SK-N-SH (cell line): ENCODE measurements at regions not wholly inside any gene's neighbourhood (a gene's known extent, or its start where the extent isn't known, plus 50 kb on each side); places are given as distances from the start of the nearest gene placed in this dataset.
A peak's percentile ranks its signal among the peaks of the same experiment; 100 is the strongest.

Source experiments
- CTCF ChIA-PET: fragments of 300-600, 350-600 bp; formaldehyde crosslinking; extraction: SDS; loops from one replicate; lab custom pipeline; 2021; lab: Yijun Ruan, JAX
- POLR2A ChIA-PET: fragments of 350-600 bp; sonication (Branson Sonifier 250); formaldehyde crosslinking; extraction: SDS; loops from one replicate; lab custom pipeline; 2020; ENCODE audit warnings: antibody characterized with exemption, inconsistent platforms; lab: Yijun Ruan, JAX
- DNase-seq: peaks from one replicate; pipeline ENCODE4 v3.0.0; 2012
- H2AFZ ChIP-seq: fragments of 200-600 bp; sonication (generic); 2 replicates; pipeline ENCODE4 v1.8.1; 2016; ENCODE audit warnings: antibody characterized with exemption, mild to moderate bottlenecking, low read depth
- H3F3A ChIP-seq: fragments of 200-600 bp; sonication (generic); replicated peaks from 2 replicates; pipeline ENCODE3; 2016; ENCODE audit warnings: antibody characterized with exemption, mild to moderate bottlenecking; ENCODE audit not compliant: insufficient read depth
- H3K27ac ChIP-seq, 2 experiments: fragments of 200-500 bp in 1 of 2; fragments of 200-600 bp in 1 of 2; sonication (Bioruptor generic) in 1 of 2; sonication (generic), shearing (Covaris generic) in 1 of 2; 2 replicates each; pipeline versions ENCODE4 v1.5.1 to v1.6.1; 2014 to 2016; ENCODE audit warnings: low read depth in 2 of 2, inconsistent platforms in 1 of 2, low read length in 1 of 2, mild to moderate bottlenecking in 1 of 2, mixed read lengths in 1 of 2
- H3K27me3 ChIP-seq: fragments of 200-600 bp; sonication (generic), shearing (Covaris generic); 2 replicates; pipeline ENCODE4 v1.6.1; 2016; ENCODE audit warnings: mixed run types; ENCODE audit not compliant: insufficient read depth
- H3K36me3 ChIP-seq, 2 experiments: fragments of 200-500 bp in 1 of 2; fragments of 200-600 bp in 1 of 2; sonication (Bioruptor generic) in 1 of 2; sonication (generic) in 1 of 2; replicated peaks in 1 of 2; 2 replicates each; pipeline versions ENCODE3 to v1.5.1; 2014 to 2016; ENCODE audit warnings: low read length in 1 of 2, mild to moderate bottlenecking in 1 of 2; ENCODE audit not compliant: insufficient read depth in 2 of 2, control insufficient read depth in 1 of 2
- H3K4me1 ChIP-seq, 2 experiments: fragments of 200-500 bp in 1 of 2; fragments of 200-600 bp in 1 of 2; sonication (Bioruptor generic) in 1 of 2; sonication (generic), shearing (Covaris generic) in 1 of 2; 2 replicates each; pipeline versions ENCODE4 v1.5.1 to v1.6.1; 2014 to 2016; ENCODE audit warnings: low read depth in 1 of 2, low read length in 1 of 2, mixed run types in 1 of 2; ENCODE audit not compliant: insufficient read depth in 2 of 2, control insufficient read depth in 1 of 2
- H3K4me2 ChIP-seq: fragments of 200-600 bp; sonication (generic), shearing (Covaris generic); 2 replicates; pipeline ENCODE4 v1.6.1; 2017; ENCODE audit warnings: mixed run types
- H3K4me3 ChIP-seq, 2 experiments: fragments of 200-500 bp in 1 of 2; fragments of 200-600 bp in 1 of 2; sonication (Bioruptor generic) in 1 of 2; sonication (generic), shearing (Covaris generic) in 1 of 2; 2 replicates each; pipeline versions ENCODE4 v1.5.1 to v1.8.1; 2014 to 2016; ENCODE audit warnings: low read depth in 2 of 2, inconsistent platforms in 1 of 2, low read length in 1 of 2, mild to moderate bottlenecking in 1 of 2, mixed read lengths in 1 of 2, moderate library complexity in 1 of 2
- H3K79me2 ChIP-seq: fragments of 200-600 bp; sonication (generic); 2 replicates; pipeline ENCODE4 v1.8.1; 2017; ENCODE audit warnings: mild to moderate bottlenecking; ENCODE audit not compliant: insufficient read depth
- H3K9ac ChIP-seq: fragments of 200-600 bp; sonication (generic); 2 replicates; pipeline ENCODE4 v1.6.1; 2017; ENCODE audit warnings: mixed run types
- H3K9me2 ChIP-seq: fragments of 200-600 bp; sonication (generic); 2 replicates; pipeline ENCODE4 v1.6.1; 2017; ENCODE audit warnings: mixed run types
- H3K9me3 ChIP-seq: fragments of 200-600 bp; sonication (generic); 2 replicates; pipeline ENCODE4 v1.6.1; 2017; ENCODE audit warnings: mixed run types, mild to moderate bottlenecking, moderate library complexity
- H4K20me1 ChIP-seq: fragments of 200-600 bp; sonication (generic); 2 replicates; pipeline ENCODE4 v1.6.1; 2017; ENCODE audit warnings: mild to moderate bottlenecking, mixed run types; ENCODE audit not compliant: insufficient read depth
- CTCF ChIP-seq: fragments of 200-600 bp; sonication (generic); IDR thresholded peaks from 2 replicates; pipeline ENCODE4 v1.6.1; 2017; ENCODE audit warnings: antibody characterized with exemption, mild to moderate bottlenecking, moderate library complexity
- ELF1 ChIP-seq: IDR thresholded peaks from 2 replicates; pipeline ENCODE4 v1.4.0; 2012
- POLR2AphosphoS5 ChIP-seq: IDR thresholded peaks from 2 replicates; pipeline ENCODE4 v1.6.1; 2012; ENCODE audit warnings: low read depth, low read length
- RAD21 ChIP-seq: IDR thresholded peaks from 2 replicates; pipeline ENCODE4 v1.6.1; 2012; ENCODE audit warnings: mild to moderate bottlenecking, low read length
- RFX5 ChIP-seq: IDR thresholded peaks from 2 replicates; pipeline ENCODE4 v1.6.1; 2012; ENCODE audit warnings: mild to moderate bottlenecking, improper control_type of control experiment, low read length
- TAF1 ChIP-seq: IDR thresholded peaks from 2 replicates; pipeline ENCODE4 v1.6.1; 2012; ENCODE audit warnings: low read depth, mild to moderate bottlenecking, low read length, moderate library complexity, borderline replicate concordance
- TEAD4 ChIP-seq: IDR thresholded peaks from 2 replicates; pipeline ENCODE4 v1.4.0; 2012; ENCODE audit warnings: mild to moderate bottlenecking, borderline replicate concordance; ENCODE audit not compliant: insufficient read depth
- WGBS: methylation state at CpG from one replicate; pipeline ENCODE4 v1.1.6; 2017; ENCODE audit warnings: low lambda C conversion rate; 5-methylcytosine and 5-hydroxymethylcytosine counted together

- Histone ChIP-seq H3K27me3 (no peaks in the 10 kb centered on the region), H3K36me3 (no peaks in the 10 kb centered on the region), H3K9me2 (no peaks in the 10 kb centered on the region; the same call in 1 of the 2 replicates), H3F3A (no peaks in the 10 kb centered on the region), H3K79me2 (no peaks in the 10 kb centered on the region), H3K9me3 (no peaks in the 10 kb centered on the region), H3K4me1 (no peaks in the 10 kb centered on the region), H3K27ac (no peak overlapping the region)
- DNase-seq = no peak
- ChIA-PET POLR2A (no interaction called here), CTCF (interaction anchor here (1.1 to 1.4 kb wide), 3 partner anchors 9 to 59 kb away, joined by 3 to 5 read pairs (median 4); no protein-coding TSS in a partner anchor)
- TF ChIP-seq RAD21 (no peak), CTCF (peak; percentile 42)
- TF ChIP-seq, all 33 proteins: peak for 1
- Histone ChIP-seq H2AFZ (no peak overlapping the region), H3K4me2 (no peak overlapping the region), H4K20me1 (no peaks in the 10 kb centered on the region), H3K9ac (no peak overlapping the region), H3K4me3 (no peak overlapping the region)
- WGBS = 8% methylated on average over 9 of the region's 11 CpGs
Observed at GRCh38 chr22:48968201-48968959, 859.3 kb downstream of the BRD1 start.

- CTCF ChIA-PET = no interaction called here
- no peak for DNase-seq
- H3K4me3 ChIP-seq = no peak overlapping the region
- no peak overlapping the region for H3K9ac ChIP-seq
- H3K27me3 ChIP-seq = no peaks in the 10 kb centered on the region
- 9% methylated on average over 1 of the region's 1 CpG for WGBS
- POLR2A ChIA-PET = no interaction called here
- H3F3A ChIP-seq = no peaks in the 10 kb centered on the region
- H4K20me1 ChIP-seq = no peaks in the 10 kb centered on the region
- no peak overlapping the region for H3K27ac ChIP-seq
- no peaks in the 10 kb centered on the region for H3K79me2 ChIP-seq
- no peaks in the 10 kb centered on the region for H3K36me3 ChIP-seq
- TF ChIP-seq RFX5 = no peak
- TF ChIP-seq TEAD4 = no peak
- no peak for TF ChIP-seq ELF1
- no peak for TF ChIP-seq TAF1
- no peak overlapping the region for H3K4me2 ChIP-seq
- no peaks in the 10 kb centered on the region; the same call in 1 of the 2 replicates for H3K9me2 ChIP-seq
- no peak overlapping the region for H2AFZ ChIP-seq
- H3K4me1 ChIP-seq = no peaks in the 10 kb centered on the region
- H3K9me3 ChIP-seq = no peaks in the 10 kb centered on the region
Observed at GRCh38 chr22:48963405-48963804, 864.3 kb downstream of the BRD1 start.

GRCh38 chr22:48961705-48962104, 866.0 kb downstream of the BRD1 start:
- ChIA-PET CTCF (no interaction called here), POLR2A (no interaction called here)
- no peak overlapping the region for H3K9ac ChIP-seq
- no peaks in the 10 kb centered on the region; the same call in 1 of the 2 replicates for H3K9me2 ChIP-seq
- no peak overlapping the region for H2AFZ ChIP-seq
- H3K36me3 ChIP-seq = no peaks in the 10 kb centered on the region
- no peaks in the 10 kb centered on the region for H3F3A ChIP-seq
- no peaks in the 10 kb centered on the region for H3K4me1 ChIP-seq
- no peak overlapping the region for H3K27ac ChIP-seq
- no peak overlapping the region for H3K4me3 ChIP-seq
- H4K20me1 ChIP-seq = no peaks in the 10 kb centered on the region
- no peaks in the 10 kb centered on the region for H3K27me3 ChIP-seq
- no peaks in the 10 kb centered on the region for H3K9me3 ChIP-seq
- H3K79me2 ChIP-seq = no peaks in the 10 kb centered on the region
- 3% methylated on average over 2 of the region's 2 CpGs for WGBS
- no peak for DNase-seq
- TF ChIP-seq CTCF (no peak), POLR2AphosphoS5 (no peak)
- no peak overlapping the region for H3K4me2 ChIP-seq
